Suprapubic skin (tissue), 3 donors: ENCODE measurements at regions not wholly inside any gene's neighbourhood (a gene's known extent, or its start where the extent isn't known, plus 50 kb on each side); places are given as distances from the start of the nearest gene placed in this dataset.

Source experiments
- CTCF ChIP-seq, 2 donors: fragments of 200-600 bp in 1 of 2; fragments of 450-650 bp in 1 of 2; sonication (generic) in 1 of 2; IDR thresholded peaks; one replicate each; pipeline ENCODE4 v1.5.1; 2016 to 2019; ENCODE audit warnings: antibody characterized with exemption in 2 of 2, mild to moderate bottlenecking in 1 of 2, moderate library complexity in 1 of 2
- EP300 ChIP-seq: sonication (generic); formaldehyde crosslinking; IDR thresholded peaks from one replicate; pipeline ENCODE4 v1.6.1; 2017; ENCODE audit warnings: antibody characterized with exemption

GRCh38 chr19:28956421-28956820, 256.5 kb downstream of the UQCRFS1 start:
- TF ChIP-seq CTCF (IDR thresholded peaks at IDR 0.05) (no peak), EP300 (no peak)
